ENCODE measurements at regions not wholly inside any gene's neighbourhood (a gene's known extent, or its start where the extent isn't known, plus 50 kb on each side); places are given as distances from the start of the nearest gene placed in this dataset.

DNA sequence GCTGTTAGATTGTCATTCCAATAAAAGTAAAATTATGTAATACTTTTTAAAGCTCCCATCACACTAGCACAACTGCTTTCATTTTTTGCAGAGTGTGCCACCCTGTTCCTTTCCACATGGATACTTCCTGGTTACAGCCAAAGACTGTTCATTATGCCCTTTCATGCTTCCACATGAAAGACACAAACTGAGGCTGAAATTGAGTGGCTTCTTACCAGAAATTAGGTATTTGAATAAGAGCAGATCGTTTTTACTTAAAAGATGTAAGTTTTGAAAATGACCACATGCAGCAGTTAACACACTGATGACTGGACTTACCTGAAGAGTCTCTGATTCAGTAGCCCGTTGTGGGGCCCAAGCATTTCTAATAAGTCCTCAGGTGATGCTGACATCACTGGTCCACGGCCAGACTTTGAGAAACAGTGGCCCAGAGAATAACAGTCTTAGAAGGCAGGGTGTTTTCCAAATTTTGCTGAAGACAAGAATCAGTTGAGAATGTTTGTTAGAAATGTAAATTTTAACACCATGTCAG is 187.6 kb upstream of the DMRT1 start:
- TF ChIP-seq POLR2A (IDR thresholded peaks at IDR 0.05) = no peak
- TF ChIP-seq, protein P1, sequence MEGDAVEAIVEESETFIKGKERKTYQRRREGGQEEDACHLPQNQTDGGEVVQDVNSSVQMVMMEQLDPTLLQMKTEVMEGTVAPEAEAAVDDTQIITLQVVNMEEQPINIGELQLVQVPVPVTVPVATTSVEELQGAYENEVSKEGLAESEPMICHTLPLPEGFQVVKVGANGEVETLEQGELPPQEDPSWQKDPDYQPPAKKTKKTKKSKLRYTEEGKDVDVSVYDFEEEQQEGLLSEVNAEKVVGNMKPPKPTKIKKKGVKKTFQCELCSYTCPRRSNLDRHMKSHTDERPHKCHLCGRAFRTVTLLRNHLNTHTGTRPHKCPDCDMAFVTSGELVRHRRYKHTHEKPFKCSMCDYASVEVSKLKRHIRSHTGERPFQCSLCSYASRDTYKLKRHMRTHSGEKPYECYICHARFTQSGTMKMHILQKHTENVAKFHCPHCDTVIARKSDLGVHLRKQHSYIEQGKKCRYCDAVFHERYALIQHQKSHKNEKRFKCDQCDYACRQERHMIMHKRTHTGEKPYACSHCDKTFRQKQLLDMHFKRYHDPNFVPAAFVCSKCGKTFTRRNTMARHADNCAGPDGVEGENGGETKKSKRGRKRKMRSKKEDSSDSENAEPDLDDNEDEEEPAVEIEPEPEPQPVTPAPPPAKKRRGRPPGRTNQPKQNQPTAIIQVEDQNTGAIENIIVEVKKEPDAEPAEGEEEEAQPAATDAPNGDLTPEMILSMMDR (IDR thresholded peaks at IDR 0.05) = no peak
- Histone ChIP-seq H3K9me3 (no peaks in the 10 kb centered on the region), H3K4me1 (peaks cover 8 to 93% (median 68%) of the 10 kb centered on the region in 12 donors), H3K27me3 (no peaks in the 10 kb centered on the region), H3K27ac (peak overlapping the region in 11 of 12 donors; percentile 3 to 86 (median 56)), H3K36me3 (no peaks in the 10 kb centered on the region), H3K4me3 (peak overlapping the region in 2 of 12 donors; percentile 29 to 35)
- intact Hi-C loops (cut with DNase I) = loop anchor here in 2 of 10 donors (5.0 kb wide), 2 partner anchors 38 to 88 kb away; no protein-coding TSS in a partner anchor
- no peak for ATAC-seq
- WGBS, 4 donors = 55 to 74% (median 68%) methylated on average over 3 of the region's 3 CpGs
- DNase-seq = no peak

DNA sequence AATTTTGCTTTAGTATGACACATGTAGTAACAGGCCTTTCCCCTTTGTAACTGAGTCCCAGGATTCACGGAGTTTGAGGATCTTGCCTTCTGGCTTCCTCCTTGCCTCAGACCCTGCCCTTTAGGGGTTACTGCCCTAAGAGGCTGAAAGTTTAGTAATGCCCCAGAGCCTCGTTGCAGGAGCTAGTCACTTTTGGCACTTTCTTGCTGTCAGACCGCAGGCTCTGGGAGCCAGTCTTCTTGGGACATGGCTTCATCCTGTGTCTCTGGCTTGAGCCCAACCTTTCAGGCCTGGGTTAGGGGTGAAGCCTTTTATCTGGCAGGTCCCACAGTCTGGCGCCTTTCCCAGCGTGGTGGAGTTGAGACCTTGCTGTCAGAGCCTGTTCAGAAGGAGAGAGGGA is 185.6 kb upstream of the DMRT1 start:
- Histone ChIP-seq H3K4me3 (peak overlapping the region in 1 of 12 donors; percentile 5), H3K9me3 (no peaks in the 10 kb centered on the region), H3K36me3 (no peaks in the 10 kb centered on the region), H3K27ac (peak overlapping the region; percentile 55 to 88 (median 80)), H3K4me1 (peaks cover 0 to 86% (median 51%) of the 10 kb centered on the region in 12 donors), H3K27me3 (no peaks in the 10 kb centered on the region)
- ATAC-seq (peak; percentile 65 to 87 (median 84)), DNase-seq (peak; percentile 89 to 97 (median 94))
- intact Hi-C loops (cut with DNase I) = loop anchor here in 3 of 10 donors (5.0 kb wide), 1 partner anchor 36 kb away; no protein-coding TSS in a partner anchor
- WGBS, 4 donors = 12 to 34% (median 19%) methylated on average over 5 of the region's 5 CpGs
- TF ChIP-seq, protein P1 (IDR thresholded peaks at IDR 0.05) = no peak
- no peak for TF ChIP-seq POLR2A (IDR thresholded peaks at IDR 0.05)

DNA sequence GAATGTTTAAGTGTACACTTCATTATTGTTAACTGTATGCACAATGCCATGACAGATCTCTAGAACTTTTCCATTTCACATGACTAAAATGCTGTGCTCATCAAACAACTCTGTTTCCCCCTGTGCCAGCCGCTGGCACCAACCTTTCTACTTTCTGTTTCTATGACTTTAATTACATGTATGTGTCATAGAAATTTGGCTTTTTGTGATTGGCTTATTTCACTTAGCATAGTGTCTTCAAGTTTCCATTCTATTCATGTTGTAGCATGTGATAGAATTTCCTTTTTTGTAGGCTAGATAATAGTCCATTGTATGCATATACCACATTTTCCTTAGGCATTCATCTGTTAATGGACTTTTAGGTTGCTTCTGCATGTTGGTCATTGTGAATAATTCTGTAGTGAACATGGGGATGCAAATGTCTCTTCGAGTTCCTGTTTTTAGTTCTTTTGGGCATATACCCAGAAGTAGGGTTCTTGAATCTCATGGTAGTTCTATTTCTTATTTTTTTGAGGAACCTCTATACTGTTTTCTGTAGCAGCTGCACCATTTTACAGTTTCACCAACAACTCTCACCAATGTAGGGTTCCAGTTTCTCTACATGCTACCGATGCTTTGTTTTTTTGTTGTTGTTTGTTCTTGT is 184.4 kb upstream of the DMRT1 start:
- H3K4me3 ChIP-seq = no peak overlapping the region
- no peaks in the 10 kb centered on the region for H3K27me3 ChIP-seq
- no peak for DNase-seq
- no peak for TF ChIP-seq POLR2A (IDR thresholded peaks at IDR 0.05)
- TF ChIP-seq, protein P1 (IDR thresholded peaks at IDR 0.05) = peak in 1 of 12 donors; percentile 8
- peaks cover 0 to 80% (median 49%) of the 10 kb centered on the region in 12 donors for H3K4me1 ChIP-seq
- 60 to 62% (median 61%) methylated on average over 3 of the region's 3 CpGs for WGBS, 4 donors
- peak overlapping the region in 11 of 12 donors; percentile 57 to 88 (median 82) for H3K27ac ChIP-seq
- no peaks in the 10 kb centered on the region for H3K9me3 ChIP-seq
- ATAC-seq = no peak
- intact Hi-C loops (cut with DNase I) = loop anchor here in 3 of 10 donors (5.0 kb wide), 1 partner anchor 35 kb away; no protein-coding TSS in a partner anchor
- H3K36me3 ChIP-seq = no peaks in the 10 kb centered on the region

DNA sequence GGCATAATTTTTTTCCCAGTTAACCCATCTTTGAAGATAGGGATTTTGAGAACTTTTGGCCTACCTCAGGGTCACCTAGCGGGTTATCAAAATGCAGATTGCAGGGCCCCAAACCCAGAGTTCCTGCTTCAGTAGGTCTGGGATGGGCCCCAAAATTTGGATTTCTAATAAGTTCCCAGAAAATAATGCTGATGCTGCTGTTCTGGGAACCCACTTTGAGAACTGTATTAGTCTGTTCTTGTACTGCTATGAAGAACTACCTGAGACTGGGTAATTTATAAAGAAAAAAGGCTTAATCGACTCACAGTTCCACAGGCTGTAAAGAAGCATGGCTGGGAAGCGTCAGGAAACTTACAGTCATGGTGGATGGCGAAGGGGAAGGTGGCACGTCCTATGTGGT is 182.2 kb upstream of the DMRT1 start:
- peaks cover 0 to 67% (median 36%) of the 10 kb centered on the region in 12 donors for H3K4me1 ChIP-seq
- H3K9me3 ChIP-seq = no peaks in the 10 kb centered on the region
- H3K4me3 ChIP-seq = no peak overlapping the region
- TF ChIP-seq, protein P1 (IDR thresholded peaks at IDR 0.05) = no peak
- TF ChIP-seq POLR2A (IDR thresholded peaks at IDR 0.05) = no peak
- DNase-seq (no peak), ATAC-seq (no peak)
- intact Hi-C loops (cut with DNase I) = loop anchor here in 3 of 10 donors (5.0 kb wide), 1 partner anchor 33 kb away; no protein-coding TSS in a partner anchor
- 85 to 97% (median 91%) methylated on average over 5 of the region's 5 CpGs for WGBS, 4 donors
- H3K36me3 ChIP-seq = no peaks in the 10 kb centered on the region
- H3K27ac ChIP-seq = peak overlapping the region in 7 of 12 donors; percentile 9 to 86 (median 82)
- H3K27me3 ChIP-seq = no peaks in the 10 kb centered on the region

Data from heart left ventricle (tissue), 16 donors.